Stimulated activated CD8-positive, alpha-beta memory T cell treated with anti-CD3 and anti-CD28 coated beads, Interleukin-12 subunit alpha, Interleukin-12 subunit beta, amount 100 ng/mL, for 1 hour (primary cell): ENCODE measurements at regions not wholly inside any gene's neighbourhood (a gene's known extent, or its start where the extent isn't known, plus 50 kb on each side); places are given as distances from the start of the nearest gene placed in this dataset.

Experiments
- DNase-seq: peaks from one replicate; pipeline ENCODE4 v3.0.0-alpha.2; 2020; ENCODE audit warnings: low read depth

DNA sequence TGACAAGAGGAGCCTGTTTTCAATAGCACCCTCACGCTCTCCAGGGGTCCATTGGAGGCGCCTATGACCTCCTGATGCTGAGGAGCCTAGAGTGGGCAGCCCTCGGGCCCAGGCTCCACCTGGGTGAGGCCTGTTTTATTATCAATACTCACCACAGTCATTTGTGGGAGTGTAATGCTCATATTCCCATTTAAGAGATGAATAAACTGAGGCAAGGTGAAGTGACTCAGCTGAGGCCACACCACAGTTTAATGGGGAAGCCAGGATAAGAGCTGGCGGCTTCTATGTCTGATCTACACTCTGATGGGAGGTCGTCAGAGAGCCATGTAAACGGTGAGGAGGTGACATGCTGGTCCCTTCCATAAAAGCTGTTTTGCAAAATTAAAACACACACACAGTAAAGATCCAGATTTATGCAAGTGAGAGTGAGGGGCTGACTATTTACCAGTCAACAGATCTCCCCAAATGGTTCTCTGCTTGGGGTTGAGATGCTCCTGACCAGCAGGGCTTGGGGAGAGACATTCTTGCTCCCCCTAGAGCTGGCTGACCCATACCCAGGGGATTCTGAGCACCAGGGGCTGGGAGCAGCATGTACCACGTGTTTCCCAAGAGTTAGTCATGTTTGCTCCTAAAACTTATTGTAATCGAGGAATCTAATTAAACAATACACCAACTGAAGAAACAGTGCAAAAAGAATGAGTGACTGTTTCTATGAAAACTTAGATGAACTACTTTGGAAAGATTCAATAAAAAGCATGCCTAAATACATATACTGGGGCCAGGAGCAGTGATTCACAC is 81.0 kb upstream of the INSIG1 start:
- DNase-seq: no peak

DNA sequence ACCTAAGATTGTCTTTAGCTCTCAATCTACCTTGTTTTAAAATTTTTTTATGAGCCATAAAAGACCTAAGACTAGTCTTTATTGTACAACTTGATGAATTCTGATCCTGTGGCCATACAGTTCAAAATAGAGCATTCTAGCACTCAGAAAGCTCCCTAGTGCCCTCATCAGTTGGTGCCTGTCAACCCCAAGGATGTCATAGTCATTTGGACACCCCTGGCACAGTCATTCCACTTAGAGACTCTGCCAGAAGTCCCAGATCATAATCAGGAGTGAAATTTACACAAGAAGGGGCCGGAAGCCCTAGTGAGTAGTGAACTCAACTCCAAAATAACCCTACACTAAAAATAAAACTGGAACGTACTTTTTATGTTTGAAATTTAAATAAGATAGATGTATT is 80.0 kb upstream of the INSIG1 start:
- no peak for DNase-seq

DNA sequence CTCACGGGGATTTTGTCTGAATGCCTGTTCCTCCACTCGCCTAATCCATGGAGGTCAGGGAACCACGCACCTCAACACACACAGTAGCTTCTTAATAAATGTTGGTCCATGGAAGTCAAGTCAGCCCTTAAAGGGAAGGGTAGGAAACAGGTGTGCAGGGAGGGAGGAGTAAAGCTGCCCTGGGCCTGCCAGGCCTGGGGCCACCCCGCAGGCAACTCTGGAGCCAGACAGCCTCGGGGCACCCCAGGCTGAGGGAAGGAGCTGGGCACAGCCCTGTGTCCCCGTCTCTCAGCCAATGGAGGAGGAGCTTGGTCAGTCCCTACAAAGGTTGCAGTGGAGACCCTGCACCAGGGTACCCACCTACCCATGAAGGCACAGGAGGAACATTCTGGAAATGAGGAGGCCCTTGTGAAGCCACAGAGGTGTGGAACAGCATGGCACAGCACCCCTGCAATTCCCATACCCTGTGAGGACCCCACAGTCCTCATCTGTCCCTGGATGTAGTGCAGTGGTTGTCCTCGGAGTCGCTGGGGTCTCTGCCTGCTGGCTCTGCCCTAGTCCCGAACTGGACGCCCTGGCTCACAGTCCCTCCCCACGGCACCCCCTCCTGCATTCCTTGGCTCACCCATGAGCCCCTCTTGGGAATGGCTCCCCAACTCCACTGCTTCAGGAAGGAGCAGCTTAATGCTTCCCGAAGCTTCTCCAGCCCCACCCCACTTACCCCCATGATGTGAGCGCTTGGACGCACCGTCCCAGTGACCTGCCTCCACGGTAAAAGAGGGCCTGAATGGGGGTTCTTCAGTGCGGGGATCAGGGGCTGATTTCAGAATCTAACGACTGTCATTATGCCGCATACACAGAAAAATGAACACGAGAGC is 79.2 kb upstream of the INSIG1 start:
- no peak for DNase-seq

DNA sequence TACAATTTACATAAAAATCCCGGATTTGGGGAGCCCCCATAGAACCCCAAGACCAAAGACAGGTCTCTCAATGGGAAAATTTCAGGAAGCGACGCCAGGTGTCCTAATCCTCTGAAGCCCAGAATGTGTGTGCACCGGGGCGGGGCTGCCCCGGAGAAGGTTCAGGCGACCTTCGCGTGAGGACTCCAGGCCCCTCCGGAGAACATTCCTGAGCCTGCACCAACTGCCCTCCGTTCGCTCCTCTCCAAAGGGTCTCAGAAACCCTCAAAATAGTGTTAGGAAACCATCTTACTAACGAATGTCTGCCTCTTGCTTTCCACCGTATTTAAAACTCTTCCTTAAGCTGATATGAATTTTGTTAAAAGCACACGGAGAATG is 78.5 kb upstream of the INSIG1 start:
- DNase-seq: no peak

DNA sequence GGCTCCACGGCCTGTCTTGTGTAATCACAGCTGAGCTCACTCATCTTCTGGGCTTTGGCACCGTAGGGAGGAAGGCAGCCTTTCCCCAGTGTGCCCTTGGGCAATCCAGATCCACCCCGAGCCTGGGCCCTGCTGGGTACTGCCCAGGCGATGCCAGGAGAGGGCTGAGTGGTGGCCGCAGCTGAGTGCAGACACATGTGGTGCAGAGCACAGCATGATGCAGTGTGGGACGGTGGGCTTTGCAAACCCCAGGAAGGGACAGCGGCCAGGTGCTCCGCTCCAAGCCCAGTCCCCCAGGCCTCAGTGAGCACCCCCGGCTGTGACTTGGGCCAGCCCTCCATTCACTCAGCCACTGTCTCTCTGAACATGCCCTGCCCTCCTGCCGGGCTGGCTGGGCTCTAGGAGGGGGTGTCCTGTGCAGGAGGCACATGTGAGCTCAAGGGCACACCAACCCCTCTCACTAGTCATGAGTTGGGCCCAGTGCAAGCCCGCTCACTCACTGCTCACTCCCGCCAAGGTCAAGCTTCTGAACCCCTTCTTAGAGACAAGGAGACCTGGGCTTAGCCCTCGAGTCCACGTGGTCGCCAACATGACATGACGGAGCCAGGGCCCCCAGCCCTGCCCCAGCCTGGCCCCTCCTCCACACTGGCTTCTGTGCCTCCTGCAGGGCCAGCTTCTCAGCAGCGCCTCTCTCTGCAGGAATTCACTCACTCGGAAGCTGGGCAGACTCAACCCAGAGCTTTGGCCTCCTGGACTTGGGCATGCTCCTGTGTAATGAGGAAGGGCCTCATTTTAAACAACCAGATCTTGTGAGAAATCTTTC is 77.5 kb upstream of the INSIG1 start:
- DNase-seq: no peak

DNA sequence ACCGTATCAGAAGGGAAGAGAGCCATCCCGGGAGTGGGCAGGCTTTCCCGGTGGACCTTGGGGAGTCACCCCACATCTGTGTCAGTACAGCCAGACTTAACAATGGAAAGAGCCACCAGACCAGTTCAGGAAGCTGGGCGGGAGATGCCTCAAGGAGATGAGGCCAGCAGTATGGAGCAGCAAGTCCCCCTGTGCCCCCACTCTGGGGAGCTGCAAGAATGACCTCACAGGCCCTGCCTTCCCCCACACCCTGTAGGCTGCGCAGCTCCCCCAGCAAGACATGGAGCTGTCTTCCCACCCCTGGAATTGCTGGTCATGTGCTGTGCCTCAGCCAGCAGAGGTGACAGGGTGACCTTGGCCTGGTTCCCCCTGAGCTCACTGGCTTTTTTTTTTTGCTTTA is 76.8 kb upstream of the INSIG1 start:
- no peak for DNase-seq

DNA sequence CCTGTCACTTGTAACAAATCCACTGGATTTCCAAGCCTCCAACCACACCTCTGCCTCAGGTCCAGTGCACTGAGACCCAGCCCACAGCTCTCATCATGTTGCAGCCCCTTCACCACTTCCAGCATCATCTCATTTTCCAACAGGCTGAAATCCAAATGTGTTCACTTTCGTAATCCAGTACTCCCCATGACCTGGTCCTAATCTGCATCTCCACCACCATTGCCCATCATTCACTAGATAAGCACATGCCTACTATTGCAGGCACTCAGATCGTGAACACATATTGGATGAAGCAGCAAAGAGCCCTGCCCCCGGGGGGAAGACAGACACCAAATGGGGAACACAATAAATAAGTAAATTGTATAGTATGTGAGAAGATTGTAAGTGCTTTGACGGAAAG is 76.1 kb upstream of the INSIG1 start:
- no peak for DNase-seq

DNA sequence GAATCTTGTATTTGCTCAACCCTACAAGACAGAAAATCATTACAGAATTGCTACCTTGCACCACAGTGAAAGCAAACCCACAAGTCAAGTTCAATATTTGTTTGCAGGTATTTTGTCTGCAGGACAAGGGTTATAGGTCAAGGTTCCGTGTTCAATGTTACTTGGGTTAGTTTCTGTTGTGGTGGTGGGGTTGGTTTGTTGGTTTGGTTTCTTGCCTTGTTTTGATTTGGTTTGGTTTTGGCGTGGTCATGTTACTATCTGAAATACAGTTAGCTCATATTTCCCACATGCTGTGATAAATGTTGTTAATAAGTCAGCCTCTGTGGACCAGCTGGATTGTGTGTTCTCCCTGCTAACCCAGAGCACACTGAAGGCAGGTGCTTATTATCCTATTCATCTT is 75.6 kb upstream of the INSIG1 start:
- no peak for DNase-seq

DNA sequence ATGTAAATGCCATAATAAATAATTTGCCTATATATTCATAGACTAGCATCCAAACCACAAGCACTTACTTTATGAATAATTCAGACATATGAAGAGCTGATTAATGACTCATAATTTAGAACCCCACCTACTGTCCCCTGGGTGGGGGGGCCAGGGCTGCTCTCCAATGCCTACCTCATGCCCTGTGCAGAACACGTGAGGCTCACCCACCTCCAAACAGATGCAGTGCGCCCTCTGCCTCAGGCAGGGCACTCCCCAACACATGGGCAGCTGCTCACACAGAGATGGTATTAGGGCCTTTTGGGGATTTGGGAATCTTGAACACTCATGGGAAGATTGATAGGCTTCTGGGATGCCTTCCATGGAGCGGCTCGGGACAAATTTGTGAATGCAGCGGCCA is 75.1 kb upstream of the INSIG1 start:
- DNase-seq: no peak

DNA sequence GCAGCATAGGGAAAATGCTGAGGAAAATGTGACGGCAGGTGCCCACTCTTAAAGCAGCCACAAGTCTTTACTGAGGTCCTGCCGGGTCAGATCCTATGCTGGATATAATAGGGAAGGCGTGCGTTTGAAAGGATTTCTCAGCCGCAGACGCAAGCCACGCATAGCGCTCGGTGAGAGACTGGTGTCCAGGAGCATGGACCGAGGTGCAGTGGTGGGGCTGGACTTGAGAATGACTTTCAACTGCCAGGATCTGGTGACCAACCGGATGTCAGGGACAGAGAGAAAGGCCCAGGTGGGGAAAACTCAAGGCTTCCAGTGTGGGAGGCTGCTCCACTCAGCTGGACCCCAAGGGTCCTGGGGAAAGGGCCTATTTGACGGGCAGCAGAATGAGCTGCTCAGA is 74.7 kb upstream of the INSIG1 start:
- DNase-seq: no peak

DNA sequence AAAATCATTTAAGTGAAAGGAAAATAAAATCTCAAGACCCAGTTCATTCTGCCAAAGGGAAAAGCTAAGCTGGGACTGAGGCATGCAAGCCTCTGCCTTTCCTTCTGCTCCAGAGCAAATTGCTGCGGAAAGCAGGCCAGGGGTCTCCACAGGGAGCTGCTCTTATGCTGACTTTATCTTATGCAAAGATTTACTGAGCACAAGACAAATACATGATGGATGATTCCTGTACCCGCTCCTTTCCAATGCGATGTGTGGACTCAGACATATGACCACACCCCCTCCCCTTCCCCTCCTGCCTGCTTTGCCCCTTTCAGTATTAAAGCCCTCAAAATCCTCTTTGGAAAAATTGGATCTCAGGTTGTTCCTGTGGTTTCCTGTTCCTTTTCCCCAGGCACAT is 74.2 kb upstream of the INSIG1 start:
- no peak for DNase-seq

DNA sequence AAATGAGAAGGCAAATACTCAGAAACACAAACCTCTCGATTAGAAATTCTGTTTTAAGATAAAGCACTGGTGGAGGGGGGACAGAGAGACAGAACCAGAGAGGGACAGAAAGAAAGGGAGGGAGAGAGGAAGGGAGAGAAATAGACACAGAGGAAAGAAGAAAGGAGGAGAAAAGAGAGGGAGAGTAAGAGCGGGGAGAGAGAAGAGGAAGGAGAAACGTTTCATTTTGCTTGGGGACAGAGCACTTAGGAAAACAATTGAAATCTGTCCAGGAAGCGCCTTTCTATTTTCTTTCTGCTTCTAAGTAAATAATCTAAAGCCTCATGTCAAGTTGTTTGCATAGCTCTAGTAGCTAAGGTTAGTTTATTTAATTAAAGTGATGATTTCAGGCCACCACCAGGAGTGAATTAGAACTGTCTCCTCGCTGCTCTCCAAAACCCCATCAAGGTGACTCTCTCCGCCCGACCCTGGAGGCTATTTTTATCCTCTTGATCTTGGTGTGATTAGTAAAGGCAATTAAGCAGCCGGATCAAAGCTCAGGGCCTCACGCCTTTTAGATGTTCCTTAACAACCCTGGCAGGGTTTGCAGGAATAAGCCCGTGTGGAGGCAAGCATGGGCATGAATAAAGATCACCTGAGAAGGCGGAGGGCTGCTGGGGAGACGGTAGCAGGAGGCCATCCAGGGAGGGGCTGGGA is 73.4 kb upstream of the INSIG1 start:
- DNase-seq: no peak

DNA sequence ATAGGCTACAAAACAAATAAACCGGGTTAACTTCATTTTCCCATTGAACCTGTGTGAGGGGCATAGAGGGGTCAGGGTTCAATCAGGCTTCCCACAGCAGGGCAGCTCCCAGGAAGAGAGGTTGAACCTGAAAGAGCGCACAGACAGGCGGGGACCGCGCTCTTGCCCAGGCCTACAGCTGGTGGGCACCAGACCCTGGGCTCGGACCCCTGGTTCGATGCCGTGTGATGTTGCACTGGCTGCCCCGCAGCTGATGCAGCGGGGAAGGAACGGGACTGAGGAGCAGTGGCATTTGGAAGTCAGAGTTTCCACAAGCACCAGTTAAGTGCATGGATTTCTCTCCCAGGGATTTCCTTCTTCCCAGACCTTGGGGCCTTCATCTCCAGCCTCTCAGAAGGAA is 72.6 kb upstream of the INSIG1 start:
- no peak for DNase-seq

DNA sequence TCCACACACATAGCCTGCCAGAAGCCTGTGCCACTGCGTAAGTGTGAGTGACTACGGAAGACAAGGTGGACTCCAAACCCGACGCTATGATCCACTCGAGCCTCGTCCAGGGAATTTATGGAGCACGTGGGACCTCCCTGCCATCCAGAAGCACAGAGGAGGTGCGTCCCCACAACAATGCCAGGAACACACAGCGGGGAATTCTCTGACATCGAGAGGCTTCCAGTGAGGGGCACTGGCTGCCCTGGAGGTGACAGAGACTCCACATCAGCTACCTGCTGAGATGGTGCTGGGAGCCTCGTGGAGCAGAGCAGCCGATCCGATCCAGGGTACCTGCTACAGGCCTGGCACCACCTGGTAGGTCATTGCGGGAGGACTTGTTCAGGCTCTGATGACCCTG is 72.2 kb upstream of the INSIG1 start:
- DNase-seq: no peak

DNA sequence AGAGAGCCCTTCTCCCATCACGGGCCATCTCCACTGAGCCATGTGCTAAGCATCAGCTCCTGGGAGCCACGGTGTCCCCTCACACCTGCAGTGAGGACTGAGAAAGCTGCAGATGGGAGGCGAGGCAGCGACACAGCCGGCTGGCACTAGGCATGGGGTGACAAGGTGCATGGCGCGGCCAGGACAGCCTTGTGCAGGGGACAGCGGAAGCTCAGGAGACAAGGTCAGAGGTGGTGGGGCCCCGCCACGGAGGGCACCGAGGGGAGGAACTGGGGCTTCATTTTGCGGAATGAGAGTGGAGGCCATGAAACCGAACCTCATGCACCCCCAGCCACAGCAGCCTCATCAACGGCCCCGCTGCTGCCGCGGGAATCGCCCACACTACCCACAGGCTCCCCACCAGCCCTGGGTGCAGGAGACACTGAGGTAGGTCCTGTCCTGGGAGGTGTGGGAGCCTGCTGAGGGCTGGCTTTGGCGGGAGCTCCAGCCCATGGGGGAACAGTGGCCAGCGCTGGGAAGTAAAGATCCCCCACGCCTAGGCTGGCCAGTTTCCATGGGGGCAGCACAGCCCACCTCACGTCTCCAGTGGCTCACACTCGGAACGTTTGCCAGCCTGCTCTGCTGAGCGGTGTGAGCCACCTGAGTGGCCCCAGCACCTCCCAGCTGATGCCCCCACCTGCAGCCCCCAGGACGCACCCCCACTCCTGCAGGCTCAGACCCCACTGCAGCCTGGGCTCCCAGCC is 71.2 kb upstream of the INSIG1 start:
- DNase-seq: no peak

DNA sequence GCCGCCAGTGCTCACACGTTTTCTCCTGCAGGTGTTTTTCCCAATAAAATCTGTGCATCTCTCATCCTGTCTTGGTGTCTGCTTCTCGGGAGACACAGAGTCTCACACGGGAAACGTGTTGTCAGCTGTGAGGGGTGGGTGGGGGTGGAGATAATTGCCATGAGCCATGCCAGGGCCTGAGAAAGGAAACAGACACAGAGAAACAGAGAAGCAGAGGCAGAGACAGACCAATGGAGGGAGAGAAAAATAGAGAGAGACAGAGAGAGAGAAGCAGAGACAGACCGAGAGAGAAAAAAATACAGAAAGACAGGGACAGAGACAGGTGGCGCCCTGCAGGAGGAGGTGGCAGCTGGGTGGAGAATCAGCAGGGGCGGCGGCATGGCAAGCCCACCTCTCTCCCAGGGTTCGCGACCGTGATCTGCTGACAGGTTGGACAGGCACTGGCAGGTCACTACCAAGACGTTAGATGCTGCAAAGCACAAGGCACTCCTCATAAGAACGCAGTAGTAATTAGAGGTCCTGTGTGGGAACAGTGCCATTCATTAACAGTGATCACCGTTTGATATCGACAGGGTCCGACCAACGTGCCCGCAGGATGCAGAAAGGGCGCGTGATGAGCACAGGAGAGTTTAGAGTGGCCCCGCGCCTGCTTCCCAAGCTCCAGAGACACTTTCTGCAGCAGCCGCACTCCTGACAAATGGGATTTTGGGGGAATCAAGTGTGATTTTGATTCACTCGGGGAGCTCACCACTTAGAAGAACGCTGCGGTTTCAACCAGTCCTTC is 70.5 kb upstream of the INSIG1 start:
- DNase-seq: no peak

DNA sequence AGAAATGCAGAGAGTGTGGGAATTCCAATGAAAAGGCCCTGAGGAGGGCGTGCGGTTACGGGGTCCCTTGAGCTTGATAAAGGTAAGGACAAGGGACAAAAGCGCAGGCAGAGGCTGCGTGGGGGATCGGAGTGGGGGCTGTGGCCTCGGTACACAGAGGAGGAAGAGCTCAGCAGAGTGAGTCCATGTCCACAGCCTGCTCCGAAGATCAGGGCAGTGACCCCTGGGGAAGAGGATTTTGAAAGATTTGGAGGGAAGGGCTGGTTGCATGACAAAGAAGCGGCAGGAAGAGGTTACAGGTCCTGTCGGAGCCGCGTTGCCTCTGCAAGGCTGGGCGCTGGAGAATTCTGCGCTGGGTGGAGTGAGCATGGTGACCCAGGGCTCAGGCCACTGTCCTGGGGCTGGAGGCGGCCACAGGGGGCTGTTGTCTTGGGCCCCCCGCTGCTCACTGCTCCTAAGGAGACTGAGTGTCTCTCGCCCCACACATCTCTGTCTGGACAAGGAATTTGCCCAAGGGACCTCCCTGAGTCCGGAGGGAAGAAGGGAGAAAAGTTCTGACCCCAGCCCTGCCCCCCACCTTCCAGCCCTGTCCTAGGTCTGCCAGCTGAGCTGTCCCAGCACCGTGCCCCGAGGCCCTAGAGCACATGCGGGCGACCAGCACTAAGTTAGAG is 69.8 kb upstream of the INSIG1 start:
- DNase-seq: no peak

DNA sequence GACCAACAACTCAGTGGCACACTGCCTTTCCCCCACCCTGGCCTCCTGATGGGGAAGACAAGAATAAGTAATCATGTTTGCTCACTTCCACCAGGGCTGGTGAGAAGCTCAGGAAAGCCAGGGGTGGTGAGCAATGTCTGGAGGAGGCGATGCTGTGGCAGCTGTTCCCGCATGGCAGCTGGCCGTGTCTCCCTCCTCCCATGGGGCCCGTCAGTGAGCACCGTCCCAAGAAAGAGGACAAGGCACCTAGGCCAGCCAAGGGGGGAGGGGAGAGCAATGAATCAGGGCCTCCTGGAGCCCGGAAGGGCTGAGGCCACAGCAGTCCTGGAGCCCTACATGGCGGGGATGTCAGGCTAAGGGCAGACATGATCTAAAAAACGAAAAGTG is 69.2 kb upstream of the INSIG1 start:
- no peak for DNase-seq

DNA sequence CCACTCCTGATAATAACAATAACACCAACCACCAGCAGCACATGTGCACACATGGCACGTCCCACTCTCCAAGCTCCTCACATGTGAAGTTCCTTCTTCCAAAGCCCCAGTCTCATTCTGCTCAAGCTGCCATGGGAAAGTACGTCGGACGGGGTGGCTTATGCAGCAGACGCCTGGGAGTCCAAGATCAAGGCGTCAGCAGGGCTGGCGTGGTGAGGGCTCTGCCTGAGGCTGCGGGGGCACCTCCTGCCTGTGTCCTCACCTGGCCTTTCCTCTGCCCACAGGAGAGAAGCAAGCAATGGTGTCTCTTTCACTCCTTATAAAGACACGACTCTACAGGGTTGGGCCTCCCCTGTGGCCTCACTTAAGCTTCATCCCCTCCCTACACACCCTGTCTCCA is 68.8 kb upstream of the INSIG1 start:
- no peak for DNase-seq

DNA sequence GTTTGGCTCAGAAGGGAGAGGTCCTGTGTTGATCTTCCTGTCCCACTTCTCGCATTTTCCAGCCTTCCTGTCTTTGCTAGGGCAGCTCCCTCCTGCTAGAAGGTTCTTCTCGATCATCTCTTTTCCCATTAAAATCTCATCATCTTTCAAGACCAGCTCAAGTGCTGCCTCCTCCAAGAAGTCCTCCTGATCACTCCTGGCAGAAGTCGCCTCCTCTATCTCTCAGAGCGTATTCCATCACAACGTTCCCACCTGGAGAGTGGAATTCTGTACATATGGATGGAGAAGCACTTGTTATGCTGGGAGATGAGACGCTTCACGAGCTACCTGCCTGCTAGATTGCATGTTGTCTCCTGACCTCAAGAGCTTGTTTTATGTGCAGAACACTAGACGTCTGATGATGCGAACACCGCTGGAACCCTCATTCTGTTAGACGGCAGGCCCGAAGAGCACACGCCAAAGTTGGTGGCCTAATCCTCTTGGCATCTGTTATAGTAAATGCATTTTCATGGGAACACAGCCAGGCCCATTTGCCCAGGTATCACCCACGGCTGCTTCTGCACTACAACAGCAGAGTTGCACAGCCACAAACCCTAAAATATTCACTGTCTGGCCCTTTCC is 68.0 kb upstream of the INSIG1 start:
- DNase-seq: no peak
